ENCODE measurements at regions not wholly inside any gene's neighbourhood (a gene's known extent, or its start where the extent isn't known, plus 50 kb on each side); places are given as distances from the start of the nearest gene placed in this dataset.
A peak's percentile ranks its signal among the peaks of the same experiment; 100 is the strongest.

GRCh38 chr2:120791243-120791961, 55.7 kb downstream of the GLI2 start:
- ChIA-PET POLR2A (ENCODE audit: unreplicated experiment) (no interaction called here), CTCF (no interaction called here)
- Histone ChIP-seq H3K36me3 (ENCODE audit: low read depth, low read length) (no peaks in the 10 kb centered on the region), H3F3A (ENCODE audit: low read length, unreplicated experiment) (no peaks in the 10 kb centered on the region), H3K4me3 (ENCODE audit: low read length) (no peak overlapping the region), H3K27ac (ENCODE audit: low read length) (no peak overlapping the region), H3K9me3 (ENCODE audit: low read length) (no peaks in the 10 kb centered on the region), H3K27me3 (ENCODE audit: low read length) (no peaks in the 10 kb centered on the region), H3K9ac (ENCODE audit: low read length) (no peak overlapping the region), H3K79me2 (ENCODE audit: low read length) (no peaks in the 10 kb centered on the region), H3K4me1 (ENCODE audit: insufficient read depth, low read length) (peaks cover 26% of the 10 kb centered on the region), H2AFZ (ENCODE audit: low read length) (no peak overlapping the region), H3K4me2 (ENCODE audit: low read length) (peak overlapping the region; percentile 5), H4K20me1 (ENCODE audit: low read length) (no peaks in the 10 kb centered on the region; the same call in 1 of the 2 replicates), H3K9me2 (replicated peaks; ENCODE audit: low read length) (no peaks in the 10 kb centered on the region)
- no TSS peak for BruUV-seq (replicated peaks)
- TF ChIP-seq CTCF (conservative IDR thresholded peaks at IDR 0.05; ENCODE audit: low read depth, low read length): no peak
- TF ChIP-seq EZH2 (IDR thresholded peaks at IDR 0.05; ENCODE audit: low read length, unreplicated experiment): no peak
- no peak for TF ChIP-seq EZH2phosphoT487 (IDR thresholded peaks at IDR 0.05; ENCODE audit: borderline replicate concordance, low read length)
- intact Hi-C loops (cut with micrococcal nuclease): no loop called here
- DNase-seq (no peak), ATAC-seq (peak; percentile 11; the same call in 1 of the 2 replicates)

GRCh38 chr2:120791962-120792297, 56.3 kb downstream of the GLI2 start:
- H3K36me3 ChIP-seq (ENCODE audit: low read depth, low read length): no peaks in the 10 kb centered on the region
- H3F3A ChIP-seq (ENCODE audit: low read length, unreplicated experiment): no peaks in the 10 kb centered on the region
- H2AFZ ChIP-seq (ENCODE audit: low read length): no peak overlapping the region
- peaks cover 26% of the 10 kb centered on the region for H3K4me1 ChIP-seq (ENCODE audit: insufficient read depth, low read length)
- no peak overlapping the region for H3K9ac ChIP-seq (ENCODE audit: low read length)
- no peak for TF ChIP-seq EZH2 (IDR thresholded peaks at IDR 0.05; ENCODE audit: low read length, unreplicated experiment)
- TF ChIP-seq EZH2phosphoT487 (IDR thresholded peaks at IDR 0.05; ENCODE audit: borderline replicate concordance, low read length): no peak
- TF ChIP-seq CTCF (conservative IDR thresholded peaks at IDR 0.05; ENCODE audit: low read depth, low read length): no peak
- ATAC-seq: peak; percentile 86
- BruUV-seq (replicated peaks): no TSS peak
- no peak overlapping the region for H3K4me3 ChIP-seq (ENCODE audit: low read length)
- no peak overlapping the region for H3K27ac ChIP-seq (ENCODE audit: low read length)
- intact Hi-C loops (cut with micrococcal nuclease): no loop called here
- H3K4me2 ChIP-seq (ENCODE audit: low read length): peak overlapping the region; percentile 5
- no peaks in the 10 kb centered on the region for H3K79me2 ChIP-seq (ENCODE audit: low read length)
- DNase-seq: peak; percentile 69
- no peaks in the 10 kb centered on the region for H3K27me3 ChIP-seq (ENCODE audit: low read length)
- ChIA-PET POLR2A (ENCODE audit: unreplicated experiment) (no interaction called here), CTCF (no interaction called here)
- no peaks in the 10 kb centered on the region; the same call in 1 of the 2 replicates for H4K20me1 ChIP-seq (ENCODE audit: low read length)
- no peaks in the 10 kb centered on the region for H3K9me3 ChIP-seq (ENCODE audit: low read length)
- no peaks in the 10 kb centered on the region for H3K9me2 ChIP-seq (replicated peaks; ENCODE audit: low read length)

- H3K9ac ChIP-seq (ENCODE audit: low read length): no peak overlapping the region
- TF ChIP-seq EZH2 (IDR thresholded peaks at IDR 0.05; ENCODE audit: low read length, unreplicated experiment): no peak
- no peak for TF ChIP-seq EZH2phosphoT487 (IDR thresholded peaks at IDR 0.05; ENCODE audit: borderline replicate concordance, low read length)
- TF ChIP-seq CTCF (conservative IDR thresholded peaks at IDR 0.05; ENCODE audit: low read depth, low read length): no peak
- H3F3A ChIP-seq (ENCODE audit: low read length, unreplicated experiment): no peaks in the 10 kb centered on the region
- peaks cover 26% of the 10 kb centered on the region for H3K4me1 ChIP-seq (ENCODE audit: insufficient read depth, low read length)
- H3K27ac ChIP-seq (ENCODE audit: low read length): no peak overlapping the region
- H3K79me2 ChIP-seq (ENCODE audit: low read length): no peaks in the 10 kb centered on the region
- H3K9me3 ChIP-seq (ENCODE audit: low read length): no peaks in the 10 kb centered on the region
- POLR2A ChIA-PET (ENCODE audit: unreplicated experiment): interaction anchor here (0.7 kb wide), 1 partner anchor 1562 kb away, joined by 3 read pairs; no protein-coding TSS in a partner anchor
- BruUV-seq (replicated peaks): no TSS peak
- H4K20me1 ChIP-seq (ENCODE audit: low read length): no peaks in the 10 kb centered on the region; the same call in 1 of the 2 replicates
- H2AFZ ChIP-seq (ENCODE audit: low read length): no peak overlapping the region
- intact Hi-C loops (cut with micrococcal nuclease): no loop called here
- no peaks in the 10 kb centered on the region for H3K36me3 ChIP-seq (ENCODE audit: low read depth, low read length)
- H3K4me3 ChIP-seq (ENCODE audit: low read length): no peak overlapping the region
- DNase-seq: peak; percentile 71
- no peaks in the 10 kb centered on the region for H3K9me2 ChIP-seq (replicated peaks; ENCODE audit: low read length)
- peak; percentile 57 for ATAC-seq
- no peak overlapping the region for H3K4me2 ChIP-seq (ENCODE audit: low read length)
- H3K27me3 ChIP-seq (ENCODE audit: low read length): no peaks in the 10 kb centered on the region
- CTCF ChIA-PET: no interaction called here
These were observed 58.2 kb downstream of the GLI2 start for GRCh38 chr2:120793682-120794403.

All from PC-3 (cell line).